ENCODE measurements at regions not wholly inside any gene's neighbourhood (a gene's known extent, or its start where the extent isn't known, plus 50 kb on each side); places are given as distances from the start of the nearest gene placed in this dataset.

DNA sequence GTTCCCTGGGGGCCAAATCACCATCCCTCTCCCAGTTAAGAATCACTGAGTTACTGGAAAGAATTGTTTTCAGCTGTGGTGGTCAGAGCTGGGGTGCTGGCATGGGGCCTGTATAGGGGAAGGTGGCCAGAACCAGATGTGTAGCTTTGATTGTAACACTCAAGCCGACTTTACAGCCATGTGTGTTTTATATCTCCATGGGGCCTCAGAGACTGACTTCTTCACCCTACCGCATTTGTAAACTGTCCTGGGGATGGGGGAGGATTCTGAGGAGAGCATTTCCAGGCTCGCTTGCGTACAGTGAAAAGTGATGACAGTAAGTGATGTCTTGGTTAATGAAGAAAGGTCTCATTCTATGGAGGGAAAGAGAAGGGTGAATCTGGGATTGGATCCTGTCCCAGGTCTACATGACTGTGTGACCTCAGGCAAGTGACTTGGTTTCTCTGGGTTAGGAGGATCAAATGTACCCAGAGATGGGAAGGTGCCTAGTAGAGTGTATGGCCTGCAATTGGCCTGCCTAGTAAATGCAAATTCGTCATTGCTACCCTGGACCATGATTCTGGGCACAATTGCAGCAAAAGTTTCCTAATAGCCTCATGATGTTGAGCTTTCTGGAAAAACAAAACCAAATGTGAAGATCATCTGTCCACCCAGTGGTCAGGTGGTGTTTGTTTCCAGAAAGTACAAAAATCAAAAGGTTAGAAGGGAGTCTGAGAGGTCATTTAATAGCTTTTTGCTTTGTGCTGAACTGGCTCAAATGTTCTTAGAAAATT is 49.7 kb upstream of the RCC2 start:
- H3K9me3 Mint-ChIP-seq, result no peaks in the 10 kb centered on the region
- no peak overlapping the region for H3K27ac Mint-ChIP-seq
- H3K36me3 Mint-ChIP-seq (ENCODE audit: low read depth), result no peaks in the 10 kb centered on the region
- DNase-seq, result no peak
- H3K4me1 Mint-ChIP-seq, result peaks cover 7% of the 10 kb centered on the region
- CTCF ChIA-PET, result interaction anchor here (0.5 to 2.4 kb wide), 4 partner anchors 9 to 14 kb away, joined by 3 to 6 read pairs (median 4); no protein-coding TSS in a partner anchor
- POLR2A ChIA-PET, result interaction anchor here (0.8 kb wide), 1 partner anchor 14 kb away, joined by 3 read pairs; no protein-coding TSS in a partner anchor
- peaks cover 3% of the 10 kb centered on the region for H3K27me3 Mint-ChIP-seq
- H3K4me3 Mint-ChIP-seq, result no peak overlapping the region
